Caco-2 (cell line): ENCODE measurements at regions not wholly inside any gene's neighbourhood (a gene's known extent, or its start where the extent isn't known, plus 50 kb on each side); places are given as distances from the start of the nearest gene placed in this dataset.

ENCODE experiments used
- BruUV-seq: library from RNA; stranded (reverse); fragments of 400-500 nt; replicated peaks from 2 replicates; lab custom pipeline; 2021; lab: Mats Ljungman, UMichigan
- CTCF ChIA-PET: fragments of 300-600 bp; sonication (Branson Sonifier 250); formaldehyde crosslinking; loops from one replicate; lab custom pipeline; 2022; ENCODE audit warnings: antibody characterized with exemption; lab: Charles Lee
- POLR2A ChIA-PET: fragments of 300-600 bp; sonication (Branson Sonifier 250); formaldehyde crosslinking; loops from one replicate; lab custom pipeline; 2022; ENCODE audit warnings: antibody characterized with exemption; lab: Charles Lee
- DNase-seq, 2 experiments: peaks; one replicate each; pipeline versions ENCODE4 v3.0.0 to v3.0.0-alpha.2; 2020 to 2022
- H3K27me3 ChIP-seq: replicated peaks from 2 replicates; pipeline ENCODE4 v1.6.0; 2011; ENCODE audit warnings: low read length; ENCODE audit not compliant: control insufficient read depth, insufficient read depth
- H3K36me3 ChIP-seq: 2 replicates; pipeline ENCODE4 v1.5.1; 2011; ENCODE audit warnings: low read length; ENCODE audit not compliant: control insufficient read depth, insufficient read depth
- H3K4me1 ChIP-seq: fragments of 250-450 bp; sonication (Bioruptor Pico); 2 replicates; pipeline ENCODE4 v1.5.1; 2020; ENCODE audit warnings: mild to moderate bottlenecking
- H3K4me3 ChIP-seq: 2 replicates; pipeline ENCODE4 v1.5.1; 2011; ENCODE audit warnings: low read depth, mild to moderate bottlenecking, control low read depth, low read length
- H3K9me3 ChIP-seq: fragments of 250-450 bp; sonication (Bioruptor Pico); 2 replicates; pipeline ENCODE4 v1.5.1; 2020; ENCODE audit warnings: mild to moderate bottlenecking, moderate library complexity
- H3K27ac Mint-ChIP-seq: one replicate; pipeline ENCODE4 v1.8.0; 2022; ENCODE audit warnings: mixed read lengths; ENCODE audit not compliant: unreplicated experiment
- H3K27me3 Mint-ChIP-seq: one replicate; pipeline ENCODE4 v1.8.0; 2022; ENCODE audit warnings: mixed read lengths; ENCODE audit not compliant: insufficient read depth, unreplicated experiment
- H3K36me3 Mint-ChIP-seq: one replicate; pipeline ENCODE4 v1.8.0; 2022; ENCODE audit warnings: mild to moderate bottlenecking, mixed read lengths; ENCODE audit not compliant: insufficient read depth, unreplicated experiment
- H3K4me1 Mint-ChIP-seq: one replicate; pipeline ENCODE4 v1.8.0; 2022; ENCODE audit warnings: low read depth, mixed read lengths; ENCODE audit not compliant: unreplicated experiment
- H3K4me3 Mint-ChIP-seq: one replicate; pipeline ENCODE4 v1.8.0; 2022; ENCODE audit warnings: mild to moderate bottlenecking, moderate library complexity, mixed read lengths; ENCODE audit not compliant: unreplicated experiment
- H3K9me3 Mint-ChIP-seq: one replicate; pipeline ENCODE4 v1.8.0; 2022; ENCODE audit warnings: mixed read lengths; ENCODE audit not compliant: unreplicated experiment
- intact Hi-C: fragments of 100-400 bp; cut with micrococcal nuclease; formaldehyde crosslinking; loops from one replicate; pipeline ENCODE4 v1.10.0; 2022; ENCODE audit not compliant: unreplicated experiment
- TF ChIP-seq, protein P1 (sequence below), 2 experiments: fragments of 200-600 bp in 1 of 2; IDR thresholded peaks; 1 replicate in 1 of 2; 2 replicates in 1 of 2; pipeline versions ENCODE4 v1.5.1 to v1.8.0; 2011 to 2022; ENCODE audit warnings: antibody characterized with exemption in 1 of 2, control low read depth in 1 of 2, inconsistent platforms in 1 of 2, low read depth in 1 of 2, low read length in 1 of 2, mild to moderate bottlenecking in 1 of 2, moderate library complexity in 1 of 2; ENCODE audit not compliant: insufficient read depth in 1 of 2, severe bottlenecking in 1 of 2, unreplicated experiment in 1 of 2

GRCh38 chr5:115393239-115393638 lies 96.8 kb upstream of the CCDC112 start:
- intact Hi-C loops = no loop called here
- CTCF ChIA-PET = no interaction called here

DNA sequence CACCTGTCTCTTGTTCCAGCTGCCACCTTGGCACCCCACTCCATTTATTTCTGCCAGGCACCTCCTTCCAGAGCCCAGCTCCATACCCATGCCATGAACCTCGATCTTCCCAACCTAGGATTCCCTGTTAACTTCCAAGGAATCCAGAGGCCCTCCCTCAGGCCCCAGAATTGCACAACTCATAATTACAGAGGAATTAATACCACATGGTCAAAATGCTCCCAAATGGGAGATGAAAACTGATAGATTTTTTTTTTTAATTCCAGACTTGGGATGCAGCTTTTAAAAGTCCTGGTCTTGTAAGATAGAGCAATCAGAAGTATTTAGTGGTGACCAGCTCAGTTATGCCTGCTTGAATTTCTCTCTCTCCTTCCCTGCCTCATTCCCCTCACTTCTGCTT lies 96.2 kb upstream of the CCDC112 start:
- intact Hi-C loops = no loop called here
- peaks cover 2% of the 10 kb centered on the region for H3K27me3 Mint-ChIP-seq
- H3K4me1 Mint-ChIP-seq = no peaks in the 10 kb centered on the region
- no peak overlapping the region for H3K27ac Mint-ChIP-seq
- TF ChIP-seq, protein P1, sequence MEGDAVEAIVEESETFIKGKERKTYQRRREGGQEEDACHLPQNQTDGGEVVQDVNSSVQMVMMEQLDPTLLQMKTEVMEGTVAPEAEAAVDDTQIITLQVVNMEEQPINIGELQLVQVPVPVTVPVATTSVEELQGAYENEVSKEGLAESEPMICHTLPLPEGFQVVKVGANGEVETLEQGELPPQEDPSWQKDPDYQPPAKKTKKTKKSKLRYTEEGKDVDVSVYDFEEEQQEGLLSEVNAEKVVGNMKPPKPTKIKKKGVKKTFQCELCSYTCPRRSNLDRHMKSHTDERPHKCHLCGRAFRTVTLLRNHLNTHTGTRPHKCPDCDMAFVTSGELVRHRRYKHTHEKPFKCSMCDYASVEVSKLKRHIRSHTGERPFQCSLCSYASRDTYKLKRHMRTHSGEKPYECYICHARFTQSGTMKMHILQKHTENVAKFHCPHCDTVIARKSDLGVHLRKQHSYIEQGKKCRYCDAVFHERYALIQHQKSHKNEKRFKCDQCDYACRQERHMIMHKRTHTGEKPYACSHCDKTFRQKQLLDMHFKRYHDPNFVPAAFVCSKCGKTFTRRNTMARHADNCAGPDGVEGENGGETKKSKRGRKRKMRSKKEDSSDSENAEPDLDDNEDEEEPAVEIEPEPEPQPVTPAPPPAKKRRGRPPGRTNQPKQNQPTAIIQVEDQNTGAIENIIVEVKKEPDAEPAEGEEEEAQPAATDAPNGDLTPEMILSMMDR (IDR thresholded peaks at IDR 0.05; ENCODE audit: insufficient read depth in 1 of 2, low read depth in 1 of 2, low read length in 1 of 2, severe bottlenecking in 1 of 2, unreplicated experiment in 1 of 2) = no peak
- H3K9me3 ChIP-seq = no peaks in the 10 kb centered on the region
- H3K36me3 ChIP-seq = no peaks in the 10 kb centered on the region
- ChIA-PET CTCF (no interaction called here), POLR2A (interaction anchor here (0.6 kb wide), 1 partner anchor 101 kb away, joined by 4 read pairs; no protein-coding TSS in a partner anchor)
- no peak overlapping the region for H3K4me3 Mint-ChIP-seq
- DNase-seq = no peak
- BruUV-seq = no TSS peak
- H3K4me3 ChIP-seq = no peak overlapping the region
- no peaks in the 10 kb centered on the region for H3K4me1 ChIP-seq
- no peaks in the 10 kb centered on the region for H3K27me3 ChIP-seq
- no peaks in the 10 kb centered on the region for H3K9me3 Mint-ChIP-seq
- H3K36me3 Mint-ChIP-seq = peaks cover 4% of the 10 kb centered on the region

More at GRCh38 chr5:115393239-115393638, 96.8 kb upstream of the CCDC112 start:
- Histone ChIP-seq H3K27me3 (no peaks in the 10 kb centered on the region), H3K4me3 (no peak overlapping the region), H3K4me1 (no peaks in the 10 kb centered on the region), H3K36me3 (no peaks in the 10 kb centered on the region), H3K9me3 (no peaks in the 10 kb centered on the region)
- no peak overlapping the region for H3K27ac Mint-ChIP-seq
- TF ChIP-seq, protein P1 (IDR thresholded peaks at IDR 0.05; ENCODE audit: insufficient read depth in 1 of 2, low read depth in 1 of 2, low read length in 1 of 2, severe bottlenecking in 1 of 2, unreplicated experiment in 1 of 2) = no peak
- BruUV-seq = no TSS peak
- no peak overlapping the region for H3K4me3 Mint-ChIP-seq
- H3K4me1 Mint-ChIP-seq = no peaks in the 10 kb centered on the region
- POLR2A ChIA-PET = interaction anchor here (0.6 kb wide), 1 partner anchor 101 kb away, joined by 4 read pairs; no protein-coding TSS in a partner anchor
- H3K36me3 Mint-ChIP-seq = peaks cover 4% of the 10 kb centered on the region
- no peaks in the 10 kb centered on the region for H3K9me3 Mint-ChIP-seq
- peaks cover 2% of the 10 kb centered on the region for H3K27me3 Mint-ChIP-seq
- DNase-seq = no peak

DNA sequence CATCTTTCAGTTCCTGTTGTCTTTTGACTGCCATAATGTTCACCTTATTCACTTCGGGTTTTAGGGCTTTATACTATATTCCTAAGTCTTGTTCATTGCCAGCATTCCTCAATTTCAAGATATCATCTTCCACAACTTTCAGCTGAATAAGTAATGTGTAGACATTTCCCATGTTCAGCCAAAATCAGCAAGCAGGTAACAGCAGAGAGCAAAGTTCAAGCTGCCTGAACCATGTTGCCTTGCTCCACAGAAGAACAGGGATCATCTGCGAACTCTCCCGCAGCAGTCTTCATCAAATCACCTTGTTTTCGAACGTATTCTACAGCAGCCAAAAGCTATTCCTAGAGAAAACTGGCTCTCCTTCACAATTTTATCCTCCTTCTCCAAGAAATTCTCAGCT lies 95.3 kb upstream of the CCDC112 start:
- DNase-seq = no peak
- Mint-ChIP-seq H3K36me3 (peaks cover 4% of the 10 kb centered on the region), H3K27me3 (peaks cover 2% of the 10 kb centered on the region), H3K9me3 (no peaks in the 10 kb centered on the region), H3K4me1 (no peaks in the 10 kb centered on the region), H3K4me3 (no peak overlapping the region), H3K27ac (no peak overlapping the region)
- ChIA-PET CTCF (no interaction called here), POLR2A (no interaction called here)
- no peak overlapping the region for H3K4me3 ChIP-seq
- H3K4me1 ChIP-seq = no peaks in the 10 kb centered on the region
- H3K36me3 ChIP-seq = no peaks in the 10 kb centered on the region
- intact Hi-C loops = no loop called here
- no peaks in the 10 kb centered on the region for H3K9me3 ChIP-seq
- TF ChIP-seq, protein P1 (IDR thresholded peaks at IDR 0.05; ENCODE audit: insufficient read depth in 1 of 2, low read depth in 1 of 2, low read length in 1 of 2, severe bottlenecking in 1 of 2, unreplicated experiment in 1 of 2) = no peak
- no TSS peak for BruUV-seq
- H3K27me3 ChIP-seq = no peaks in the 10 kb centered on the region
